Fibroblast of skin of right quadriceps (primary cell): ENCODE measurements at regions not wholly inside any gene's neighbourhood (a gene's known extent, or its start where the extent isn't known, plus 50 kb on each side); places are given as distances from the start of the nearest gene placed in this dataset.
"Not testable (repeated sequence)": the region's sequence is repeated elsewhere in the genome, so short reads cannot be mapped to it uniquely, and the experiment has no call there.

Source experiments
- DNase-seq: peaks from one replicate; pipeline ENCODE4 v3.0.0-alpha.2; 2013

GRCh38 chr3:34394978-34395748 is 596.7 kb downstream of the PDCD6IP start:
- DNase-seq: no peak

GRCh38 chr3:34396288-34396687 is 597.9 kb downstream of the PDCD6IP start:
- no peak for DNase-seq

GRCh38 chr3:34396956-34397355 is 598.5 kb downstream of the PDCD6IP start:
- DNase-seq: no peak

- DNase-seq: no peak
Observed at GRCh38 chr3:34399401-34399800, 601.0 kb downstream of the PDCD6IP start.

GRCh38 chr3:34405159-34405558 is 606.7 kb downstream of the PDCD6IP start:
- DNase-seq: no peak

- DNase-seq: no peak
Observed at GRCh38 chr3:34407281-34407680, 608.9 kb downstream of the PDCD6IP start.

- no peak for DNase-seq
Observed at GRCh38 chr3:34408088-34408487, 609.7 kb downstream of the PDCD6IP start.

GRCh38 chr3:34411596-34411995 is 613.2 kb downstream of the PDCD6IP start:
- DNase-seq: no peak

- no peak for DNase-seq
Observed at GRCh38 chr3:34419801-34420200, 621.4 kb downstream of the PDCD6IP start.

- no peak for DNase-seq
Observed at GRCh38 chr3:34421762-34422161, 623.3 kb downstream of the PDCD6IP start.

GRCh38 chr3:34439796-34440195 is 641.4 kb downstream of the PDCD6IP start:
- DNase-seq: no peak

- DNase-seq: no peak
Observed at GRCh38 chr3:34444137-34444536, 645.7 kb downstream of the PDCD6IP start.

- no peak for DNase-seq
Observed at GRCh38 chr3:34449305-34449704, 650.9 kb downstream of the PDCD6IP start.

GRCh38 chr3:34463414-34463813 is 665.0 kb downstream of the PDCD6IP start:
- DNase-seq: no peak

- DNase-seq: no peak
Observed at GRCh38 chr3:34464646-34465045, 666.2 kb downstream of the PDCD6IP start.

- DNase-seq: no peak
Observed at GRCh38 chr3:34475851-34476250, 677.4 kb downstream of the PDCD6IP start.

GRCh38 chr3:34483311-34483887 is 685.0 kb downstream of the PDCD6IP start:
- DNase-seq: no peak

GRCh38 chr3:34504366-34504765 is 705.9 kb downstream of the PDCD6IP start:
- DNase-seq: no peak

GRCh38 chr3:34504775-34505174 is 706.3 kb downstream of the PDCD6IP start:
- no peak for DNase-seq

- no peak for DNase-seq
Observed at GRCh38 chr3:34508732-34509131, 710.3 kb downstream of the PDCD6IP start.

- DNase-seq: no peak
Observed at GRCh38 chr3:34511891-34512290, 713.5 kb downstream of the PDCD6IP start.

GRCh38 chr3:34519008-34519407 is 720.6 kb downstream of the PDCD6IP start:
- DNase-seq: not testable (repeated sequence)

- DNase-seq: no peak
Observed at GRCh38 chr3:34531156-34531555, 732.7 kb downstream of the PDCD6IP start.

GRCh38 chr3:34533451-34533850 is 735.0 kb downstream of the PDCD6IP start:
- DNase-seq: no peak

- DNase-seq: no peak
Observed at GRCh38 chr3:34534013-34534412, 735.6 kb downstream of the PDCD6IP start.
